ENCODE measurements at regions not wholly inside any gene's neighbourhood (a gene's known extent, or its start where the extent isn't known, plus 50 kb on each side); places are given as distances from the start of the nearest gene placed in this dataset.
A peak's percentile ranks its signal among the peaks of the same experiment; 100 is the strongest.

DNA sequence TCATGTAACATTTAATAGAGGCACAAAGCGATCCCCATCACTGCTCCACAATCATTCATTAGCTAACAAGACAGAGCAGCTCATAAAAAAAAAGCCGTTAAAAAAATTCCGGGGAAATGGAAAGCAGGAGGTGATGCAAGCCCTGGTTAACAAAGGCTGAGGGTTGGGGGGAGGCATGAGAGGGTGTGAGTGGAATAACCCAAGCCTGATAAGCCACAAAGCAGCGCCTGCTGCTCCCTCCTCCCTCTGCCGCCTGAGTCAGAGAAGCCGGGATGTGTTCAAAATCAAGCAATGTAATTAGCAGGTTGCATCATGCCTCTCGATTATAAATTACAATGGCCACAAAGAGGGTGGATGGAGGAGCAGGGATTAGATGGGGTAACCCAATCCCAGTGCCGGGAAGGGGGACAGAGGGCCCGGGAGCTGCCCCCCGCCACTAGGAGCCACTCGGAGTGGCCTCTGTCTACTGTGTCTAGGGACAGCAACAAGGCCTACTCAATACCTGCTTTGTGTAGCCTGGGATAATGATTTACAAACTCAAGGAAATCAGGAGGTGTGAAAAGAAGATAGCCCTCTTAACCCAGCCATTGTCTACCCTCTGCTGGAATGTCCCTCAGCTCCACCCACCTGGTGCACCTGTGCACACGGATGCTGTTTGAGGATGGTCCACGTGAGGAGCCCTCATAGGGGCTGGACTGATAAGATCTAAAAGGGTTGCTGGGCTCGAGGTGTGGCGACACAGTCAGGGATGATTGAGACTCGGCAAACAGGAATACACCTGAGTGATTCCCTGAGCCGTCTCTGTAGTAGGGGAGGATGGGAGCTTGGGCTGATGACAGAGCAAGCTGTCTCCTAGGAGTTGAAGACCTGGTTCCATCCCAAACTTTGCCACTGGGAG lies 156.9 kb downstream of the VEGFA start (continued):
- peak; percentile 87 for TF ChIP-seq KAT8 (CRISPR knock-in tag; IDR thresholded peaks at IDR 0.05)
- TF ChIP-seq MYC (CRISPR knock-in tag; IDR thresholded peaks at IDR 0.05; ENCODE audit: borderline replicate concordance), result peak; percentile 91
- TF ChIP-seq ZNF678 (CRISPR knock-in tag; IDR thresholded peaks at IDR 0.05), result no peak
- TF ChIP-seq, protein P1, sequence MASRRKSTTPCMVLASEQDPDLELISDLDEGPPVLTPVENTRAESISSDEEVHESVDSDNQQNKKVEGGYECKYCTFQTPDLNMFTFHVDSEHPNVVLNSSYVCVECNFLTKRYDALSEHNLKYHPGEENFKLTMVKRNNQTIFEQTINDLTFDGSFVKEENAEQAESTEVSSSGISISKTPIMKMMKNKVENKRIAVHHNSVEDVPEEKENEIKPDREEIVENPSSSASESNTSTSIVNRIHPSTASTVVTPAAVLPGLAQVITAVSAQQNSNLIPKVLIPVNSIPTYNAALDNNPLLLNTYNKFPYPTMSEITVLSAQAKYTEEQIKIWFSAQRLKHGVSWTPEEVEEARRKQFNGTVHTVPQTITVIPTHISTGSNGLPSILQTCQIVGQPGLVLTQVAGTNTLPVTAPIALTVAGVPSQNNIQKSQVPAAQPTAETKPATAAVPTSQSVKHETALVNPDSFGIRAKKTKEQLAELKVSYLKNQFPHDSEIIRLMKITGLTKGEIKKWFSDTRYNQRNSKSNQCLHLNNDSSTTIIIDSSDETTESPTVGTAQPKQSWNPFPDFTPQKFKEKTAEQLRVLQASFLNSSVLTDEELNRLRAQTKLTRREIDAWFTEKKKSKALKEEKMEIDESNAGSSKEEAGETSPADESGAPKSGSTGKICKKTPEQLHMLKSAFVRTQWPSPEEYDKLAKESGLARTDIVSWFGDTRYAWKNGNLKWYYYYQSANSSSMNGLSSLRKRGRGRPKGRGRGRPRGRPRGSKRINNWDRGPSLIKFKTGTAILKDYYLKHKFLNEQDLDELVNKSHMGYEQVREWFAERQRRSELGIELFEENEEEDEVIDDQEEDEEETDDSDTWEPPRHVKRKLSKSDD (CRISPR knock-in tag; IDR thresholded peaks at IDR 0.05; ENCODE audit: low read depth), result no peak
- TF ChIP-seq ELF4 (CRISPR knock-in tag; IDR thresholded peaks at IDR 0.05; ENCODE audit: borderline replicate concordance), result no peak
- no peak for TF ChIP-seq HES4 (CRISPR knock-in tag; IDR thresholded peaks at IDR 0.05; ENCODE audit: borderline replicate concordance)
- TF ChIP-seq, protein P2, sequence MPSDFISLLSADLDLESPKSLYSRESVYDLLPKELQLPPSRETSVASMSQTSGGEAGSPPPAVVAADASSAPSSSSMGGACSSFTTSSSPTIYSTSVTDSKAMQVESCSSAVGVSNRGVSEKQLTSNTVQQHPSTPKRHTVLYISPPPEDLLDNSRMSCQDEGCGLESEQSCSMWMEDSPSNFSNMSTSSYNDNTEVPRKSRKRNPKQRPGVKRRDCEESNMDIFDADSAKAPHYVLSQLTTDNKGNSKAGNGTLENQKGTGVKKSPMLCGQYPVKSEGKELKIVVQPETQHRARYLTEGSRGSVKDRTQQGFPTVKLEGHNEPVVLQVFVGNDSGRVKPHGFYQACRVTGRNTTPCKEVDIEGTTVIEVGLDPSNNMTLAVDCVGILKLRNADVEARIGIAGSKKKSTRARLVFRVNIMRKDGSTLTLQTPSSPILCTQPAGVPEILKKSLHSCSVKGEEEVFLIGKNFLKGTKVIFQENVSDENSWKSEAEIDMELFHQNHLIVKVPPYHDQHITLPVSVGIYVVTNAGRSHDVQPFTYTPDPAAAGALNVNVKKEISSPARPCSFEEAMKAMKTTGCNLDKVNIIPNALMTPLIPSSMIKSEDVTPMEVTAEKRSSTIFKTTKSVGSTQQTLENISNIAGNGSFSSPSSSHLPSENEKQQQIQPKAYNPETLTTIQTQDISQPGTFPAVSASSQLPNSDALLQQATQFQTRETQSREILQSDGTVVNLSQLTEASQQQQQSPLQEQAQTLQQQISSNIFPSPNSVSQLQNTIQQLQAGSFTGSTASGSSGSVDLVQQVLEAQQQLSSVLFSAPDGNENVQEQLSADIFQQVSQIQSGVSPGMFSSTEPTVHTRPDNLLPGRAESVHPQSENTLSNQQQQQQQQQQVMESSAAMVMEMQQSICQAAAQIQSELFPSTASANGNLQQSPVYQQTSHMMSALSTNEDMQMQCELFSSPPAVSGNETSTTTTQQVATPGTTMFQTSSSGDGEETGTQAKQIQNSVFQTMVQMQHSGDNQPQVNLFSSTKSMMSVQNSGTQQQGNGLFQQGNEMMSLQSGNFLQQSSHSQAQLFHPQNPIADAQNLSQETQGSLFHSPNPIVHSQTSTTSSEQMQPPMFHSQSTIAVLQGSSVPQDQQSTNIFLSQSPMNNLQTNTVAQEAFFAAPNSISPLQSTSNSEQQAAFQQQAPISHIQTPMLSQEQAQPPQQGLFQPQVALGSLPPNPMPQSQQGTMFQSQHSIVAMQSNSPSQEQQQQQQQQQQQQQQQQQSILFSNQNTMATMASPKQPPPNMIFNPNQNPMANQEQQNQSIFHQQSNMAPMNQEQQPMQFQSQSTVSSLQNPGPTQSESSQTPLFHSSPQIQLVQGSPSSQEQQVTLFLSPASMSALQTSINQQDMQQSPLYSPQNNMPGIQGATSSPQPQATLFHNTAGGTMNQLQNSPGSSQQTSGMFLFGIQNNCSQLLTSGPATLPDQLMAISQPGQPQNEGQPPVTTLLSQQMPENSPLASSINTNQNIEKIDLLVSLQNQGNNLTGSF (CRISPR knock-in tag; IDR thresholded peaks at IDR 0.05), result no peak
- no peak for TF ChIP-seq GPN1 (CRISPR knock-in tag; IDR thresholded peaks at IDR 0.05; ENCODE audit: borderline replicate concordance)
- peak; percentile 72 for TF ChIP-seq BHLHE40 (IDR thresholded peaks at IDR 0.05; ENCODE audit: low read length)
- TF ChIP-seq, protein P3, sequence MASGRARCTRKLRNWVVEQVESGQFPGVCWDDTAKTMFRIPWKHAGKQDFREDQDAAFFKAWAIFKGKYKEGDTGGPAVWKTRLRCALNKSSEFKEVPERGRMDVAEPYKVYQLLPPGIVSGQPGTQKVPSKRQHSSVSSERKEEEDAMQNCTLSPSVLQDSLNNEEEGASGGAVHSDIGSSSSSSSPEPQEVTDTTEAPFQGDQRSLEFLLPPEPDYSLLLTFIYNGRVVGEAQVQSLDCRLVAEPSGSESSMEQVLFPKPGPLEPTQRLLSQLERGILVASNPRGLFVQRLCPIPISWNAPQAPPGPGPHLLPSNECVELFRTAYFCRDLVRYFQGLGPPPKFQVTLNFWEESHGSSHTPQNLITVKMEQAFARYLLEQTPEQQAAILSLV (CRISPR knock-in tag; IDR thresholded peaks at IDR 0.05; ENCODE audit: borderline replicate concordance), result no peak
- TF ChIP-seq YY1 (IDR thresholded peaks at IDR 0.05; ENCODE audit: insufficient read depth, insufficient replicate concordance, low read depth, low read length), result peak; percentile 36
- peak; percentile 85 for TF ChIP-seq ARNT2 (CRISPR knock-in tag; IDR thresholded peaks at IDR 0.05; ENCODE audit: low read depth)
- no peak for TF ChIP-seq ZNF816 (CRISPR knock-in tag; IDR thresholded peaks at IDR 0.05; ENCODE audit: borderline replicate concordance)
- TF ChIP-seq ZNF101 (CRISPR knock-in tag; IDR thresholded peaks at IDR 0.05; ENCODE audit: borderline replicate concordance, low read depth), result no peak
- no peak for TF ChIP-seq ZNF672 (CRISPR knock-in tag; IDR thresholded peaks at IDR 0.05)
- TF ChIP-seq CENPT (CRISPR knock-in tag; IDR thresholded peaks at IDR 0.05; ENCODE audit: low read depth), result no peak; the same call in 1 of the 2 replicates
